NCI-H2107 treated with DMSO at 0.1 percent for 48 hours (cell line): ENCODE measurements at regions not wholly inside any gene's neighbourhood (a gene's known extent, or its start where the extent isn't known, plus 50 kb on each side); places are given as distances from the start of the nearest gene placed in this dataset.

Source experiments
- DNase-seq: peaks from one replicate; lab custom pipeline; 2025; ENCODE audit not compliant: unreplicated experiment; lab: John Stamatoyannopoulos, UW

GRCh38 chr11:95692526-95693260 is 96.9 kb downstream of the FAM76B start:
- no peak for DNase-seq

- no peak for DNase-seq
Measured at GRCh38 chr11:95690100-95690499, 99.5 kb downstream of the FAM76B start.

GRCh38 chr11:95688501-95689222 is 100.9 kb downstream of the FAM76B start:
- DNase-seq = no peak

GRCh38 chr11:95688015-95688414 is 101.6 kb downstream of the FAM76B start:
- no peak for DNase-seq

GRCh38 chr11:95686265-95686664 is 103.3 kb downstream of the FAM76B start:
- DNase-seq = no peak

GRCh38 chr11:95684701-95685100 is 104.9 kb downstream of the FAM76B start:
- no peak for DNase-seq

GRCh38 chr11:95684170-95684569 is 105.4 kb downstream of the FAM76B start:
- no peak for DNase-seq

GRCh38 chr11:95682552-95682951 is 107.0 kb downstream of the FAM76B start:
- no peak for DNase-seq

GRCh38 chr11:95680169-95680929 is 109.2 kb downstream of the FAM76B start:
- DNase-seq = no peak

- no peak for DNase-seq
Measured at GRCh38 chr11:95678988-95679387, 110.6 kb downstream of the FAM76B start.

- no peak for DNase-seq
Measured at GRCh38 chr11:95676308-95676707, 113.3 kb downstream of the FAM76B start.

GRCh38 chr11:95675585-95675984 is 114.0 kb downstream of the FAM76B start:
- DNase-seq = no peak

- DNase-seq = no peak
Measured at GRCh38 chr11:95674657-95675358, 114.8 kb downstream of the FAM76B start.

- no peak for DNase-seq
Measured at GRCh38 chr11:95671768-95672167, 117.8 kb downstream of the FAM76B start.

- no peak for DNase-seq
Measured at GRCh38 chr11:95668131-95668530, 121.5 kb downstream of the FAM76B start.

- DNase-seq = no peak
Measured at GRCh38 chr11:95661162-95661561, 128.4 kb downstream of the FAM76B start.

GRCh38 chr11:95660038-95660437 is 129.5 kb downstream of the FAM76B start:
- DNase-seq = no peak

GRCh38 chr11:95659088-95659487 is 130.5 kb downstream of the FAM76B start:
- no peak for DNase-seq

- DNase-seq = no peak
Measured at GRCh38 chr11:95655536-95655935, 134.0 kb downstream of the FAM76B start.

GRCh38 chr11:95653680-95654079 is 135.9 kb downstream of the FAM76B start:
- no peak for DNase-seq

- DNase-seq = no peak
Measured at GRCh38 chr11:95653099-95653498, 136.5 kb downstream of the FAM76B start.
